H1 (cell line): ENCODE measurements at regions not wholly inside any gene's neighbourhood (a gene's known extent, or its start where the extent isn't known, plus 50 kb on each side); places are given as distances from the start of the nearest gene placed in this dataset.

Source experiments
- CTCF ChIA-PET: fragments of 300-600 bp; sonication (Branson Sonifier 250); formaldehyde crosslinking; loops from one replicate; lab custom pipeline; 2021; ENCODE audit not compliant: partially characterized antibody; lab: Charles Lee
- POLR2A ChIA-PET: fragments of 300-600 bp; sonication (Branson Sonifier 250); formaldehyde crosslinking; loops from one replicate; lab custom pipeline; 2021; ENCODE audit warnings: inconsistent platforms; ENCODE audit not compliant: partially characterized antibody; lab: Charles Lee
- DNase-seq, 2 experiments: peaks; one replicate each; pipeline versions ENCODE4 v3.0.0 to v3.0.0-alpha.2; 2010 to 2022; ENCODE audit warnings: low spot score in 2 of 2, low read depth in 1 of 2, mixed read lengths in 1 of 2
- FAIRE-seq: peaks from 2 replicates; lab custom pipeline; 2011; peaks lifted over from hg19 to GRCh38; lab: Jason Lieb, UNC
- H2AFZ ChIP-seq: 2 replicates; pipeline ENCODE4 v1.8.1; 2012; ENCODE audit warnings: low read length, inconsistent platforms
- H2AK5ac ChIP-seq: 2 replicates; pipeline ENCODE4 v1.6.1; 2013; ENCODE audit warnings: low read depth, low read length
- H2BK120ac ChIP-seq: replicated peaks from 2 replicates; pipeline ENCODE3; 2013; ENCODE audit warnings: low read depth, low read length, inconsistent platforms
- H2BK12ac ChIP-seq: 2 replicates; pipeline ENCODE4 v1.6.1; 2013; ENCODE audit warnings: low read depth, low read length
- H2BK15ac ChIP-seq: 2 replicates; pipeline ENCODE4 v1.6.1; 2013; ENCODE audit warnings: low read length
- H2BK20ac ChIP-seq: 2 replicates; pipeline ENCODE4 v1.6.1; 2013; ENCODE audit warnings: low read length
- H2BK5ac ChIP-seq: 2 replicates; pipeline ENCODE4 v1.6.1; 2013; ENCODE audit warnings: low read depth, low read length
- H3K14ac ChIP-seq: 2 replicates; pipeline ENCODE4 v1.6.1; 2013; ENCODE audit warnings: inconsistent platforms; ENCODE audit not compliant: insufficient read length
- H3K18ac ChIP-seq: 2 replicates; pipeline ENCODE4 v1.6.1; 2013; ENCODE audit warnings: low read length; ENCODE audit errors: extremely low read depth
- H3K23ac ChIP-seq: 2 replicates; pipeline ENCODE4 v1.6.1; 2013; ENCODE audit warnings: inconsistent platforms; ENCODE audit not compliant: insufficient read length
- H3K23me2 ChIP-seq: 2 replicates; pipeline ENCODE4 v1.6.1; 2013; ENCODE audit warnings: low read depth, low read length
- H3K27ac ChIP-seq: 2 replicates; pipeline ENCODE4 v1.6.1; 2011; ENCODE audit warnings: low read depth, low read length, inconsistent platforms
- H3K27me3 ChIP-seq, 4 experiments: replicated peaks in 1 of 4; 1 replicate in 1 of 4; 2 replicates in 3 of 4; pipeline versions ENCODE4 v1.6.1 to v1.8.1; 2011 to 2013; ENCODE audit warnings: low read length in 3 of 4, mild to moderate bottlenecking in 3 of 4, inconsistent platforms in 2 of 4, mixed read lengths in 2 of 4, moderate library complexity in 1 of 4; ENCODE audit not compliant: control insufficient read depth in 3 of 4, insufficient read depth in 3 of 4; ENCODE audit errors: extremely low read depth in 1 of 4
- H3K36me3 ChIP-seq, 4 experiments: 2 replicates each; pipeline versions ENCODE4 v1.6.1 to v1.8.1; 2011 to 2013; ENCODE audit warnings: mild to moderate bottlenecking in 4 of 4, low read length in 3 of 4, moderate library complexity in 2 of 4, control low read depth in 1 of 4, inconsistent platforms in 1 of 4; ENCODE audit not compliant: insufficient read depth in 4 of 4, control insufficient read depth in 2 of 4
- H3K4ac ChIP-seq: replicated peaks from 2 replicates; pipeline ENCODE3; 2013; ENCODE audit warnings: low read length, low read depth, mixed read lengths, inconsistent platforms; ENCODE audit not compliant: insufficient read length
- H3K4me1 ChIP-seq, 4 experiments: replicated peaks in 1 of 4; 1 replicate in 1 of 4; 2 replicates in 3 of 4; pipeline versions ENCODE4 v1.6.1 to v1.8.1; 2011 to 2013; ENCODE audit warnings: low read length in 3 of 4, inconsistent platforms in 2 of 4, mixed read lengths in 1 of 4; ENCODE audit not compliant: insufficient read depth in 4 of 4, control insufficient read depth in 3 of 4
- H3K4me2 ChIP-seq, 2 experiments: 2 replicates each; pipeline versions ENCODE4 v1.6.1 to v1.8.1; 2011 to 2013; ENCODE audit warnings: low read depth in 2 of 2, low read length in 2 of 2, control low read depth in 1 of 2, inconsistent platforms in 1 of 2, mild to moderate bottlenecking in 1 of 2; ENCODE audit not compliant: insufficient read depth in 1 of 2
- H3K4me3 ChIP-seq, 4 experiments: fragments of 200-600, 300-600 bp in 1 of 4; sonication (generic), shearing (Covaris generic), sonication (Bioruptor Twin) in 1 of 4; 2 replicates each; pipeline versions ENCODE4 v1.5.1 to v1.8.1; 2011 to 2016; ENCODE audit warnings: low read length in 4 of 4, low read depth in 3 of 4, control low read depth in 2 of 4, inconsistent platforms in 2 of 4, mild to moderate bottlenecking in 2 of 4, mixed read lengths in 1 of 4, moderate library complexity in 1 of 4; ENCODE audit not compliant: insufficient read depth in 2 of 4; ENCODE audit errors: extremely low read depth in 1 of 4
- H3K56ac ChIP-seq: replicated peaks from 2 replicates; pipeline ENCODE3; 2013; ENCODE audit warnings: low read depth, mild to moderate bottlenecking, mixed read lengths, low read length, inconsistent platforms; ENCODE audit not compliant: insufficient read length
- H3K79me1 ChIP-seq: 2 replicates; pipeline ENCODE4 v1.6.1; 2013; ENCODE audit warnings: low read depth, low read length, control low read depth
- H3K79me2 ChIP-seq, 2 experiments: 2 replicates each; pipeline versions ENCODE4 v1.6.1 to v1.8.1; 2012 to 2013; ENCODE audit warnings: low read length in 2 of 2, mild to moderate bottlenecking in 2 of 2, inconsistent platforms in 1 of 2; ENCODE audit not compliant: insufficient read depth in 2 of 2, control insufficient read depth in 1 of 2
- H3K9ac ChIP-seq, 4 experiments: replicated peaks in 1 of 4; 1 replicate in 1 of 4; 2 replicates in 3 of 4; pipeline versions ENCODE4 v1.6.1 to v1.8.1; 2011 to 2013; ENCODE audit warnings: low read depth in 3 of 4, low read length in 3 of 4, control low read depth in 2 of 4, mild to moderate bottlenecking in 2 of 4, moderate library complexity in 2 of 4, inconsistent platforms in 1 of 4; ENCODE audit errors: extremely low read depth in 1 of 4
- H3K9me3 ChIP-seq, 2 experiments: 2 replicates each; pipeline versions ENCODE4 v1.6.1 to v1.8.1; 2012 to 2013; ENCODE audit warnings: mild to moderate bottlenecking in 2 of 2, moderate library complexity in 2 of 2, control low read depth in 1 of 2, inconsistent platforms in 1 of 2, low read depth in 1 of 2, low read length in 1 of 2, mixed read lengths in 1 of 2; ENCODE audit not compliant: insufficient read depth in 2 of 2
- H4K20me1 ChIP-seq, 2 experiments: replicated peaks in 1 of 2; 2 replicates each; pipeline versions ENCODE3 to v1.8.1; 2011 to 2013; ENCODE audit warnings: inconsistent platforms in 2 of 2, low read length in 2 of 2, mild to moderate bottlenecking in 1 of 2; ENCODE audit not compliant: insufficient read depth in 2 of 2, control insufficient read depth in 1 of 2
- H4K5ac ChIP-seq: 2 replicates; pipeline ENCODE4 v1.6.1; 2013; ENCODE audit warnings: low read length, low read depth, mixed read lengths, inconsistent platforms; ENCODE audit not compliant: insufficient read length
- H4K8ac ChIP-seq: 2 replicates; pipeline ENCODE4 v1.8.0; 2013; ENCODE audit warnings: mild to moderate bottlenecking, moderate library complexity, low read length, inconsistent platforms; ENCODE audit not compliant: insufficient read depth; ENCODE audit errors: extremely low read depth
- H4K91ac ChIP-seq: replicated peaks from 2 replicates; pipeline ENCODE3; 2013; ENCODE audit warnings: low read length, mixed read lengths, inconsistent platforms; ENCODE audit not compliant: insufficient read length
- HDAC6 ChIP-seq: IDR thresholded peaks from one replicate; pipeline ENCODE4 v1.7.1; 2012; ENCODE audit warnings: low read depth, mild to moderate bottlenecking, inconsistent platforms, low read length, moderate library complexity
- KDM1A ChIP-seq: fragments of 200-600, 300-600 bp; sonication (generic); IDR thresholded peaks from 2 replicates; pipeline ENCODE4 v1.7.1; 2016; ENCODE audit warnings: mild to moderate bottlenecking, low read length, borderline replicate concordance
- POLR2AphosphoS5 ChIP-seq: IDR thresholded peaks from 2 replicates; pipeline ENCODE4 v1.6.1; 2011; ENCODE audit warnings: low read depth, low read length
- TEAD4 ChIP-seq: IDR thresholded peaks from 2 replicates; pipeline ENCODE4 v1.6.1; 2012; ENCODE audit warnings: low read depth, low read length, inconsistent platforms, mixed read lengths

DNA sequence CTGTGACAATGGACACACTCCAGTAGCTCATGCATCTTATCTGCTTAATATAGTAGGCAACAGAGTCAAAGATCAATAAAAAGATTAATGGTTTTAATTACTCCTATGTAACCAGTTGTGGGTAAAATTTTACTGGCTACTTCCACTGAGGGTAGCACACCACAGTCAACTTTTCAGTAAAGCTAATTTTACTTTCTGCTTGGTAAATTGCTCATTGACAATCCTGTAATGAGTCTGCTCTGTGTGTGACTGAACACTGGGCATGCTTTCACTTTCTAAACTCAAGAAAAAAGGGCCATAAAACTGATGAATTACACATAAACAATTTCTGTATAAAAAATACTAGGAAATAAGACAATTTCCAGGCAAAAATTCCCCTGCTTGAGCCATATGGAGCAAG, 838.3 kb downstream of the VGLL3 start:
- FAIRE-seq, result no peak
- H2AK5ac ChIP-seq, result no peak overlapping the region

More for the DNA sequence above, 838.3 kb downstream of the VGLL3 start:
- Histone ChIP-seq H3K4me1 (no peaks in the 10 kb centered on the region), H3K9me3 (no peaks in the 10 kb centered on the region), H4K5ac (no peak overlapping the region), H3K27me3 (no peaks in the 10 kb centered on the region), H2BK12ac (no peak overlapping the region), H2BK5ac (no peak overlapping the region), H3K23me2 (no peaks in the 10 kb centered on the region), H2BK15ac (no peak overlapping the region), H3K23ac (no peak overlapping the region), H3K79me1 (no peaks in the 10 kb centered on the region), H3K9ac (no peak overlapping the region), H3K18ac (no peak overlapping the region), H3K4me2 (no peak overlapping the region), H3K79me2 (no peaks in the 10 kb centered on the region), H3K4ac (no peak overlapping the region), H3K27ac (no peak overlapping the region), H4K8ac (no peak overlapping the region), H3K4me3 (no peak overlapping the region), H3K14ac (no peak overlapping the region), H2AFZ (0 out of 2 replicates have a peak overlapping the region, but pooled peaks have one; percentile 18), H2BK120ac (no peak overlapping the region), H3K36me3 (no peaks in the 10 kb centered on the region), H2BK20ac (no peak overlapping the region), H4K20me1 (no peaks in the 10 kb centered on the region), H3K56ac (no peak overlapping the region), H4K91ac (no peak overlapping the region)
- TF ChIP-seq TEAD4 (no peak), HDAC6 (no peak), KDM1A (no peak), POLR2AphosphoS5 (no peak)
- ChIA-PET CTCF (no interaction called here), POLR2A (no interaction called here)
- DNase-seq, result no peak
